ENCODE measurements at regions not wholly inside any gene's neighbourhood (a gene's known extent, or its start where the extent isn't known, plus 50 kb on each side); places are given as distances from the start of the nearest gene placed in this dataset.

DNA sequence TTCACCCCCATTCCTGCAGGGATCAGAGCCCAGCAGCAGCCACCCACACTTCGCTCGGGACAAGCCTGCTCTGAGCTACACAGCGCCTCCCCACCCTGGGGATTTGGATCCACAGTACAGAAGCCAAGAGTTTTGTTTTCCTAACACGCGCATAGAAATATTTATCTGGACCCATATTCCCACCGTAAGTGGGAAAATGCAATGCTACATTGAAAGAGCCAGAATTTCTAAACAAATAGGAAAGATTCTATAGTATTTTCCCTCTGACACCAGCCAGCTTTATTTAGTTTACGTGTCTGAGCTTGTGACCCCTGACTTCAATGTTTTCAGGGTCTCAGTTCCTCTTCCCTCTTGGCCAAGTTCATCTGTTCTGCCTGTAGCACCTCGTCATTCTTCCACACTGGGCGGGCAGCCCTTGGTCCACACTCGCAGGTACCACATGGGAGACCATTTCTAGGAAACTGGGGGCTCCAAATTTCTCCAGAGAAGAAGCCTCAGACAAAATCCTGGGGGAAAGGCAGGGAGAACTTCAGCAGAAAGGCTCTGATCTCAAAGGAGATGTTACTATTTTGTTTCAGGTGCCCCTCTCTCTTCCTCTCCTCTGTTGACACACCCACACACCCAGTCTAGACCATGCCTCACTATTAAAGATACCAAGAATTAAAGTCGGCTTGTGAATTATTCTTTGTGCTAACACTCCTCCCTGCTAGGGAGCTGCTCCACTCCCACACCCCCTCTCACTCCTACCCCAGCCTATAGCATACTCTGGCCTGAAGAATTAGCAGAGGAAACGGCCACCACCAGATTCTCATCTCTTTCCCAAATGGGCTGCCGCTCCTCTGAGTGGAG, 116.0 kb upstream of the PCGF5 start:
- DNase-seq (ENCODE audit: low read depth): no peak
- no peak overlapping the region for H3K4me3 ChIP-seq (ENCODE audit: low read length)
- TF ChIP-seq, protein P1, sequence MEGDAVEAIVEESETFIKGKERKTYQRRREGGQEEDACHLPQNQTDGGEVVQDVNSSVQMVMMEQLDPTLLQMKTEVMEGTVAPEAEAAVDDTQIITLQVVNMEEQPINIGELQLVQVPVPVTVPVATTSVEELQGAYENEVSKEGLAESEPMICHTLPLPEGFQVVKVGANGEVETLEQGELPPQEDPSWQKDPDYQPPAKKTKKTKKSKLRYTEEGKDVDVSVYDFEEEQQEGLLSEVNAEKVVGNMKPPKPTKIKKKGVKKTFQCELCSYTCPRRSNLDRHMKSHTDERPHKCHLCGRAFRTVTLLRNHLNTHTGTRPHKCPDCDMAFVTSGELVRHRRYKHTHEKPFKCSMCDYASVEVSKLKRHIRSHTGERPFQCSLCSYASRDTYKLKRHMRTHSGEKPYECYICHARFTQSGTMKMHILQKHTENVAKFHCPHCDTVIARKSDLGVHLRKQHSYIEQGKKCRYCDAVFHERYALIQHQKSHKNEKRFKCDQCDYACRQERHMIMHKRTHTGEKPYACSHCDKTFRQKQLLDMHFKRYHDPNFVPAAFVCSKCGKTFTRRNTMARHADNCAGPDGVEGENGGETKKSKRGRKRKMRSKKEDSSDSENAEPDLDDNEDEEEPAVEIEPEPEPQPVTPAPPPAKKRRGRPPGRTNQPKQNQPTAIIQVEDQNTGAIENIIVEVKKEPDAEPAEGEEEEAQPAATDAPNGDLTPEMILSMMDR (conservative IDR thresholded peaks at IDR 0.05; ENCODE audit: low read length): no peak

DNA sequence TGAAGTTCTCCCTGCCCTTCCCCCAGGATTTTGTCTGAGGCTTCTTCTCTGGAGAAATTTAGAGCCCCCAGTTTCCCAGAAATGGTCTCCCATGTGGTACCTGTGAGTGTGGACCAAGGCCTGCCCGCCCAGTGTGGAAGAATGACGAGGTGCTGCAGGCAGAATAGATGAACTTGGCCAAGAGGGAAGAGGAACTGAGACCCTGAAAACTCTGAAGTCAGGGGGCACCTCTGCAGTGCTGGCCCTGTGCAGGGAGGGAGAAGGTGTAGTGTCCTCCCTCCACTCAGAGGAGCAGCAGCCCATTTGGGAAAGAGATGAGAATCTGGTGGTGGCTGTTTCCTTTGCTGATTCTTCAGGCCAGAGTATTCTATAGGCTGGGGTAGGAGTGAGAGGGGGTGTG, 115.2 kb upstream of the PCGF5 start:
- no peak overlapping the region for H3K4me3 ChIP-seq (ENCODE audit: low read length)
- no peak for DNase-seq (ENCODE audit: low read depth)
- TF ChIP-seq, protein P1 (conservative IDR thresholded peaks at IDR 0.05; ENCODE audit: low read length): no peak

DNA sequence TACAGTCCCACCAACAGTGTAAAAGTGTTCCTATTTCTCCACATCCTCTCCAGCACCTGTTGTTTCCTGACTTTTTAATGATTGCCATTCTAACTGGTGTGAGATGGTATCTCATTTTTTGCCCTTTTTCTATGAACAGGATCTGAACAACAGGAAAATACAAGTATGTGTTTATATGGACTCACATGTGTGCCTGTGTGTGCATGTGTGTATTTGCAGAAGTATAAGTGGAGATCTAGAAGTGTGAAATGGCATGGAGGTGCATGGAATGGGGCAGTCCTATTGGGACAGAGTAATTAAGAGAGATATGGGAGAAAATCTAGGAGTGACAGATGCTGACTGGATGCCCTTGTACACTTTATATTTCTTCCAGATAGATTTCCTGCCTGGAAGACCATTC, 111.6 kb upstream of the PCGF5 start:
- TF ChIP-seq, protein P1 (conservative IDR thresholded peaks at IDR 0.05; ENCODE audit: low read length): no peak
- no peak overlapping the region for H3K4me3 ChIP-seq (ENCODE audit: low read length)
- no peak for DNase-seq (ENCODE audit: low read depth)

DNA sequence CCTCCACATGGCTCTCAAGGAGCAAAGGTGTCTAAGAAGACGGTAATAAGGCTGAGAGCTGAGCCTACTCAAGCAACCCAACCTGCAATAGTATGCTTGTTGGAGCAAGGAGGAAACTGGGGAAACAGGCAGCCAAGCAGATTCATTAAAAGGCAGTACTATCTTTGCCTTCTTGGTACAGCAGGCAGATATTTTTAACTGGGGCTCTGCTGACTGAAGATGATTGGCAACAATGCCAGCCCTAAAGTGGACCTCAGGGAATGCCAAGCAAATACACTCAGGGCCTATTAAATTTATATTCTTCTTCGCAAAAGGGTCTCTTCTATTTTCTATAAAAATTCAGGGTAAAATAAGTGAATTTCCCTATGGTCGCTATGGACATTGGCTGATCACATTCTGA, 109.4 kb upstream of the PCGF5 start:
- DNase-seq (ENCODE audit: low read depth): no peak
- no peak overlapping the region for H3K4me3 ChIP-seq (ENCODE audit: low read length)
- TF ChIP-seq, protein P1 (conservative IDR thresholded peaks at IDR 0.05; ENCODE audit: low read length): no peak

DNA sequence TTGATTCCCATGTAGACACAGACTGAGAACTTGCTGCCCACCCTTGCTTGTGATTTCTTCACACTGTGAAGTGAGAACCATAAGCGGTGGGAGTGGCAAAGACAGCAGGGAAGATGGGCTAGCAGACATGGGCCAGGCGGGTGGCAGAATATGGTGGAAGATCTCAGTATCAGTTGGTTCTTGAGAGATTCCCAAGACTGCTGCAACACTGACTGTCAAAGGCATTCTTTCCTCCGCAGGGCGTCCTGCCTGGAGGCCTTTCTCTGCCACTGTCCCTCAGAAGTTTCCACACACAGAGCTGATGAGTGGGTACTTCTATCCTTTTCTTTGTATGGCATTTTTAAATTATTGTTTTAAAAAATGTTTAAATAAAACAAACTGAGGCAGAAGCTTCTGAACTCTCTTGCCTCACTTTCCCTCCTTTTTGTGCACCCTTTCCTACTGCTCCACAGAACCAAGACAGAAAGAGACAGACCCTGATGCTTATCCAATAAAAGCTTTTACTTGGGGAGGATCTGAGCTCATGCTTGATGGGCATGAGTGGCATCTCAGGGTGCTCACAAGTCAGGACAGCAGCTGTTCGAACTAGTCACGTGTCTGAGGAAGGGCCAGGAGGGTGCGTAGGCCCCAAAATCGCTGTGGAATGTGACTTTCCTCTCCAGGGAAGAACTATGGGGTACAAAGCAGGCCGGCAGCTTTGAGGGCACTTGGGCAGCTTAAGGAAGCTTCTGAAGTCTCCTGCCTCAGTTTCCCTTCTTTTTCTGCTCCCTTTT, 104.7 kb upstream of the PCGF5 start:
- TF ChIP-seq, protein P1 (conservative IDR thresholded peaks at IDR 0.05; ENCODE audit: low read length): no peak
- no peak for DNase-seq (ENCODE audit: low read depth)
- H3K4me3 ChIP-seq (ENCODE audit: low read length): no peak overlapping the region

DNA sequence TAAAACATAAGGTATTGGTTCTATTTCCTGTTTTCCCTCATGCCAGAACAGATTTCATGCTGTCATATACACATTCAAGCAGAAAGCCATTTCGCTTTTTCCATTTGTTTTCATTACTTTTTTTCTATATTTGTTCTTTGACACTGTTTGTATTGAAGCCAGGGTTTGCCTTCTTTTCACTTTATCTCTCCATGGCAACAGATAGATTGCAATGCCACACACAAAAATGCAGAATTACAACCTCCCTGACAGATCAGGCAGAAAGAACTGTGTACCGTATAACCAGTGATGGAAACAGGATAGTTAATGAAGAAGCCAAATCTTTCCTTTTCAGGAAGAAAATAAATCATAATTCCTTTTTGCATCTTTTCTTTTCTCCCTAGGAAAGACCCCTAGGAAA, 103.0 kb upstream of the PCGF5 start:
- DNase-seq (ENCODE audit: low read depth): no peak
- TF ChIP-seq, protein P1 (conservative IDR thresholded peaks at IDR 0.05; ENCODE audit: low read length): no peak
- H3K4me3 ChIP-seq (ENCODE audit: low read length): no peak overlapping the region
